ENCODE measurements at regions not wholly inside any gene's neighbourhood (a gene's known extent, or its start where the extent isn't known, plus 50 kb on each side); places are given as distances from the start of the nearest gene placed in this dataset.

DNA sequence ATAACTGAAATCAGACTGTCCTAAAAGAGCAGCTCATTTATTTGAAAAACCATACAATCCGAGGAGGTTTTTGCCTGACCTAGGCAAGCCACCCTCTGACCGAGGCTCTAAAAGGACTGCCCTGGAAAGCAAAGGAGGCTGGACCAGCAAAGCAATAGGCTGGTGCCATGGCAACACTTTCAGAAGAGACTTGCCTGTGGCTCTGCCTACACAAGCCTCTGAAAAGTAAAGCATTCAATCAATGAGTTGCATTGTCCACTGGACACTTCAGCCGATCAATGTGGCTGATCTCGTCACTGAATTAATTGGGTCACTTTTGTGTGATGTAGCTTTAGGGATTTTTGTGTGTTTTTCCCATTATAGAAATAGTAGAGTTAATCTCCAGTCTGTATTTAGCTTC lies 99.1 kb upstream of the SEMA6D start:
- Histone ChIP-seq H3K9me3 (ENCODE audit: low read length) (peaks cover 12% of the 10 kb centered on the region; the same call in 1 of the 2 replicates), H3K79me2 (ENCODE audit: insufficient read depth, low read length) (no peaks in the 10 kb centered on the region), H3K9ac (ENCODE audit: insufficient read depth, low read depth, low read length) (no peak overlapping the region), H3K4me3 (replicated peaks in 1 of 3; ENCODE audit: insufficient read depth in 1 of 3, low read depth in 2 of 3, low read length in 3 of 3) (no peak overlapping the region), H3K4me1 (ENCODE audit: insufficient read depth, low read length) (no peaks in the 10 kb centered on the region), H3K4me2 (ENCODE audit: low read depth, low read length) (no peak overlapping the region), H4K20me1 (ENCODE audit: insufficient read depth, low read length) (no peaks in the 10 kb centered on the region), H3K36me3 (replicated peaks in 1 of 2; ENCODE audit: control insufficient read depth in 1 of 2, insufficient read depth in 2 of 2, low read length in 2 of 2) (no peaks in the 10 kb centered on the region), H3K27ac (ENCODE audit: extremely low read length, insufficient read depth, low read length) (no peak overlapping the region), H2AFZ (ENCODE audit: low read length) (no peak overlapping the region), H3K27me3 (ENCODE audit: control insufficient read depth in 1 of 2, insufficient read depth in 2 of 2, low read length in 2 of 2) (no peaks in the 10 kb centered on the region)
- in situ Hi-C loops (cut with HindIII; ENCODE audit: extremely low pct_ligation_motif_present, low pct_unique_long_range_greater_than_20kb) = no loop called here
- no TSS peak for BruUV-seq (replicated peaks)
- CTCF ChIA-PET (ENCODE audit: low intra/inter-chr PET ratio, low total read pairs) = no interaction called here
- TF ChIP-seq, protein P1, sequence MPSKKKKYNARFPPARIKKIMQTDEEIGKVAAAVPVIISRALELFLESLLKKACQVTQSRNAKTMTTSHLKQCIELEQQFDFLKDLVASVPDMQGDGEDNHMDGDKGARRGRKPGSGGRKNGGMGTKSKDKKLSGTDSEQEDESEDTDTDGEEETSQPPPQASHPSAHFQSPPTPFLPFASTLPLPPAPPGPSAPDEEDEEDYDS (CRISPR knock-in tag; IDR thresholded peaks at IDR 0.05) = no peak
- no peak for TF ChIP-seq PRMT3 (CRISPR knock-in tag; IDR thresholded peaks at IDR 0.05; ENCODE audit: borderline replicate concordance, low read depth)
- no peak for TF ChIP-seq POLR2G (IDR thresholded peaks at IDR 0.05; ENCODE audit: low read depth, low read length)
- TF ChIP-seq MIER3 (CRISPR knock-in tag; IDR thresholded peaks at IDR 0.05; ENCODE audit: borderline replicate concordance) = no peak
- no peak for TF ChIP-seq HDAC2 (CRISPR knock-in tag; IDR thresholded peaks at IDR 0.05)
- no peak for TF ChIP-seq PBX3 (CRISPR knock-in tag; IDR thresholded peaks at IDR 0.05; ENCODE audit: borderline replicate concordance)
- no peak for TF ChIP-seq FOXK1 (CRISPR knock-in tag; IDR thresholded peaks at IDR 0.05; ENCODE audit: borderline replicate concordance, low read depth)
- TF ChIP-seq KDM4B (CRISPR knock-in tag; IDR thresholded peaks at IDR 0.05) = no peak
- TF ChIP-seq PPARG (CRISPR knock-in tag; conservative IDR thresholded peaks at IDR 0.05) = no peak
- TF ChIP-seq, protein P2, sequence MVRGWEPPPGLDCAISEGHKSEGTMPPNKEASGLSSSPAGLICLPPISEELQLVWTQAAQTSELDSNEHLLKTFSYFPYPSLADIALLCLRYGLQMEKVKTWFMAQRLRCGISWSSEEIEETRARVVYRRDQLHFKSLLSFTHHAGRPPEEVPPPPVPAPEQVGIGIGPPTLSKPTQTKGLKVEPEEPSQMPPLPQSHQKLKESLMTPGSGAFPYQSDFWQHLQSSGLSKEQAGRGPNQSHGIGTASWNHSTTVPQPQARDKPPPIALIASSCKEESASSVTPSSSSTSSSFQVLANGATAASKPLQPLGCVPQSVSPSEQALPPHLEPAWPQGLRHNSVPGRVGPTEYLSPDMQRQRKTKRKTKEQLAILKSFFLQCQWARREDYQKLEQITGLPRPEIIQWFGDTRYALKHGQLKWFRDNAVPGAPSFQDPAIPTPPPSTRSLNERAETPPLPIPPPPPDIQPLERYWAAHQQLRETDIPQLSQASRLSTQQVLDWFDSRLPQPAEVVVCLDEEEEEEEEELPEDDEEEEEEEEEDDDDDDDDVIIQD (CRISPR knock-in tag; IDR thresholded peaks at IDR 0.05; ENCODE audit: low read depth) = no peak
- no peak for TF ChIP-seq FOSL2 (CRISPR knock-in tag; IDR thresholded peaks at IDR 0.05)
- TF ChIP-seq, protein P3, sequence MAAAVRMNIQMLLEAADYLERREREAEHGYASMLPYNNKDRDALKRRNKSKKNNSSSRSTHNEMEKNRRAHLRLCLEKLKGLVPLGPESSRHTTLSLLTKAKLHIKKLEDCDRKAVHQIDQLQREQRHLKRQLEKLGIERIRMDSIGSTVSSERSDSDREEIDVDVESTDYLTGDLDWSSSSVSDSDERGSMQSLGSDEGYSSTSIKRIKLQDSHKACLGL (CRISPR knock-in tag; IDR thresholded peaks at IDR 0.05) = no peak
- no peak for TF ChIP-seq MAFK (conservative IDR thresholded peaks at IDR 0.05 in 1 of 2, IDR thresholded peaks at IDR 0.05 in 1 of 2; ENCODE audit: low read length in 2 of 2)
- DNase-seq (ENCODE audit: low spot score) (no peak), FAIRE-seq (no peak), ATAC-seq (no peak)
- POLR2A ChIA-PET = no interaction called here
- WGBS (ENCODE audit: low lambda C conversion rate) = 8% methylated on average over 4 of the region's 4 CpGs
- intact Hi-C loops (cut with micrococcal nuclease; ENCODE audit: unreplicated experiment) = no loop called here
